ENCODE measurements at regions not wholly inside any gene's neighbourhood (a gene's known extent, or its start where the extent isn't known, plus 50 kb on each side); places are given as distances from the start of the nearest gene placed in this dataset.

DNA sequence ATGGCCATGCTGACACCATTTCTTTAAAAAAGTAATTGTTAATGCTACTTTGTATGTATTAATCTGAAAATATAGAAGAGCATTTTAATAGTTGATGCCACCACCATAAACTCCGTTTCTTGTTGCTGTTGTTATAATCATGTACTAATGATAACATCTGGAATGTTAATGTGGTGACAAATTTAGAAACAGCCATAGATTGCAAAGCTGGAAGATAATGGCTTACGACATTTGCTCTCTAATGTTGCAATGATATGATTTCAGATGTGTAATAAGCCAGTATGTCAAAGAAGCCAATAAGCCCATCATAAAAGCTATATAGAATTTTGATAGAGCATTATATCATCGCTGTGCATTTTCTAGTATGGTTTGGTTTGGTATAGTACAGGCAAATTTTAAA lies 579.4 kb upstream of the ZFP42 start:
- TF ChIP-seq, protein P1, sequence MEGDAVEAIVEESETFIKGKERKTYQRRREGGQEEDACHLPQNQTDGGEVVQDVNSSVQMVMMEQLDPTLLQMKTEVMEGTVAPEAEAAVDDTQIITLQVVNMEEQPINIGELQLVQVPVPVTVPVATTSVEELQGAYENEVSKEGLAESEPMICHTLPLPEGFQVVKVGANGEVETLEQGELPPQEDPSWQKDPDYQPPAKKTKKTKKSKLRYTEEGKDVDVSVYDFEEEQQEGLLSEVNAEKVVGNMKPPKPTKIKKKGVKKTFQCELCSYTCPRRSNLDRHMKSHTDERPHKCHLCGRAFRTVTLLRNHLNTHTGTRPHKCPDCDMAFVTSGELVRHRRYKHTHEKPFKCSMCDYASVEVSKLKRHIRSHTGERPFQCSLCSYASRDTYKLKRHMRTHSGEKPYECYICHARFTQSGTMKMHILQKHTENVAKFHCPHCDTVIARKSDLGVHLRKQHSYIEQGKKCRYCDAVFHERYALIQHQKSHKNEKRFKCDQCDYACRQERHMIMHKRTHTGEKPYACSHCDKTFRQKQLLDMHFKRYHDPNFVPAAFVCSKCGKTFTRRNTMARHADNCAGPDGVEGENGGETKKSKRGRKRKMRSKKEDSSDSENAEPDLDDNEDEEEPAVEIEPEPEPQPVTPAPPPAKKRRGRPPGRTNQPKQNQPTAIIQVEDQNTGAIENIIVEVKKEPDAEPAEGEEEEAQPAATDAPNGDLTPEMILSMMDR (IDR thresholded peaks at IDR 0.05; ENCODE audit: insufficient read depth, low read depth, low read length, missing control alignments), result no peak
- DNase-seq (ENCODE audit: low read depth), result no peak
- no peak overlapping the region for H3K4me3 ChIP-seq (ENCODE audit: low read length)

DNA sequence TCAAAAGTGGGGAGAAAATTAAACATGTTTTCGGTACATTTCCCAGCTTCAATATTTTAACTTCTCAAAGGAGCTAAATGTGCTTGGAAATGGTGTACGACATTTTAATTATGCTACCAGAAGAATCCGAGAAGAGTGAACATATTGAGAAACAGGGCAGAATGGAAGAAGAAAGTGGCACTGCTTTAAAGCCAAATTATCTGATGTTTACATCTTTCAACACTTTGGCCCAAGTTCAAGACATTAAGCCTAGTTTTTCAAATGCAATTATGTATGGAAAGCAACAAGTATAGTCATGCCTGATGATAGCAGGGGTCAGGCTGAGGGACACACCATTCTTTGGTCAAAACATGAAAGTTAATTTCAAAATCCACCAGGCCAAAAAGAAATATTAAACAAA lies 577.9 kb upstream of the ZFP42 start:
- no peak overlapping the region for H3K4me3 ChIP-seq (ENCODE audit: low read length)
- TF ChIP-seq, protein P1 (IDR thresholded peaks at IDR 0.05; ENCODE audit: insufficient read depth, low read depth, low read length, missing control alignments), result no peak
- peak; percentile 40 for DNase-seq (ENCODE audit: low read depth)

DNA sequence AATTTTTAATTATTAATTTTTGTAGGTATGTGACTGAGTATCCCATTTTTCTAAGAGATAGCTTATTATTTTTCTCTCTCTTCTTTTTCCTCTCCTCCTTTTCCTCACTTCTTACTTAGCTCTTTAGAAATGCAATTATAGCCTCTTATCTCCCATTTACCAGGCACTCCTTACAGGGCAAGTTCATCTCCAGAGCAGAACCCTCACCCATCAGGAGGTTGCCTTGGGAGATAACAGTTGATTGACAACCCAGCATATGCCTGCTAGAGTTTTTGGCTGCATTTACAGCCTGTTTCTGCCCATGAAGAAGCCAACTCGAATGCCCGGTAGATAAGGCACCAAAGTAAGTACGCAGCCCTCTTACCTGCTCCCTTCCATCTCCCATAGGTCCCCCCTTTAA lies 572.9 kb upstream of the ZFP42 start:
- TF ChIP-seq, protein P1 (IDR thresholded peaks at IDR 0.05; ENCODE audit: insufficient read depth, low read depth, low read length, missing control alignments), result no peak
- DNase-seq (ENCODE audit: low read depth), result no peak

DNA sequence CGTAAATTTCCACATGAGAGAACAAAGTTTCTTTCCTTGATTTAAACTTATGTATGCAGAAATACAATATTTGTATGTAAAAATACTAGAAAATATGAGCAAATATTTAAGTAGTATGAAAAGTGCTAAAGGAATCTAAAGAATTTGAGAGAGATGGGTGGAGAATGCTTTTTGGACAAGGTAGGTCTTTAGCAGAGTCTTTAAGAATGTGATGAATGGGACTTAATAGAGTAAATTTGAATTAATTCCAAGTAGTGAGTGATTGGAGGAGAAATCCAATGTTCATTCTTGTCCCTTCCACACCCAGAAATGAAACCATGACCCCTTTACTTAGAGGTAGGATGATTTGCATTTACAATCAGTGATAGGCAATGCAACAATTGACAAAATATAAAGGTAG lies 570.9 kb upstream of the ZFP42 start:
- no peak for DNase-seq (ENCODE audit: low read depth)
- H3K4me3 ChIP-seq (ENCODE audit: low read length), result no peak overlapping the region
- TF ChIP-seq, protein P1 (IDR thresholded peaks at IDR 0.05; ENCODE audit: insufficient read depth, low read depth, low read length, missing control alignments), result no peak

More for the DNA sequence above, 572.9 kb upstream of the ZFP42 start:
- H3K4me3 ChIP-seq (ENCODE audit: low read length), result no peak overlapping the region

DNA sequence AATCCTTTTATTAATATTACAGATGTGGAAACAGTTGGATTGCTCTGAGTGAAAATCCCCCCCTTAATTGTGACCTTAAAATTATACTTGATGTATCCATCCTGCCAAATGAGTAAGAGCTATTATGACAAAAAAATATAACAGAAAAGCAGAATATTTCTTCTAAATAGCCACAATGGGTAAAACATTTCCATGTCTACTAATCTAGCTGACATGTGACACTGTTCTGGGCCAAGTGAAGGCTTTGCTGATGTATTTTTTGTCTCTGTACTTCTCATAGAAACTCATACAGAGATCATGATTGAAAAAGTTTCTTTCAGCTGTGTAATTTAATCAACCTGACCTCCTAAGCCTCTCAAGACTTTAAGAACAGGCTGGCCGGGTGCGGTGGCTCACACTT lies 569.1 kb upstream of the ZFP42 start:
- TF ChIP-seq, protein P1 (IDR thresholded peaks at IDR 0.05; ENCODE audit: insufficient read depth, low read depth, low read length, missing control alignments), result no peak
- H3K4me3 ChIP-seq (ENCODE audit: low read length), result no peak overlapping the region
- no peak for DNase-seq (ENCODE audit: low read depth)

DNA sequence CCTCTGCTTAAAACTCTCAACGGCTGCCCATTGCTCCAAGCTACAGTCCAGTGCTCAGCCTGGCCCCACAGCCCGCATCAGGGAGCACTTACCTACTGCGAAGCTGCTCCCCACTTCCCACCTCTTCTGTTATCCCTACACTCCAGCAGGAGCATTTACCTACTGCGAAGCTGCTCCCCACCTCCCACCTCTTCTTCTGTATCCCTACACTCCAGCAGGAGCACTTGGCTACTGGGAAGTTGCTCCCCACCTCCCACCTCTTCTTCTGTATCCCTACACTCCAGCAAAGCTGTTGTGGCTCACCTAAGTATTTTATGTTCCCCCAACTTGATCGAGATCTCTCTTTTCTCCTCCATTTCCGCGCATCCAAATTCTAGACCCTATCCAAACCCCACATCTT lies 563.3 kb upstream of the ZFP42 start:
- TF ChIP-seq, protein P1 (IDR thresholded peaks at IDR 0.05; ENCODE audit: insufficient read depth, low read depth, low read length, missing control alignments), result no peak
- no peak overlapping the region for H3K4me3 ChIP-seq (ENCODE audit: low read length)
- no peak for DNase-seq (ENCODE audit: low read depth)

DNA sequence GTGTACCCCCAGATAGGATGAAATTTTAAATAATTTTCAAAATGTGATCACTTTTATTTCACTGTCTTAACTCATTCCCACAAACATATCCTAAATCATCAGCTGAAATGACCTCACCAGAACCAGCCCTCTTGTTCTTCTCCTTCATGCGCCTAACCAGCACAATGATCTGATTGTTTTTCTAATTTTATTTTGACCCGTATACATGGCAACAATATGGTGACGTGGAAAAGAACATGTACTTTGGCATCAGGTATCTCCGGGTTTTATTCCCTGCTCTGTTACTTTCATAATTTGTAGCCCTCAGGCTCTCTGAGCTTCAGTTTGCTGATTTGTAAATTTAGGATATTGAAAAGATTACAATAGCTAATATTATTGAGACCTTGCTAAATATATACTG lies 562.4 kb upstream of the ZFP42 start:
- no peak overlapping the region for H3K4me3 ChIP-seq (ENCODE audit: low read length)
- TF ChIP-seq, protein P1 (IDR thresholded peaks at IDR 0.05; ENCODE audit: insufficient read depth, low read depth, low read length, missing control alignments), result no peak
- DNase-seq (ENCODE audit: low read depth), result no peak
